ENCODE measurements at regions not wholly inside any gene's neighbourhood (a gene's known extent, or its start where the extent isn't known, plus 50 kb on each side); places are given as distances from the start of the nearest gene placed in this dataset.

DNA sequence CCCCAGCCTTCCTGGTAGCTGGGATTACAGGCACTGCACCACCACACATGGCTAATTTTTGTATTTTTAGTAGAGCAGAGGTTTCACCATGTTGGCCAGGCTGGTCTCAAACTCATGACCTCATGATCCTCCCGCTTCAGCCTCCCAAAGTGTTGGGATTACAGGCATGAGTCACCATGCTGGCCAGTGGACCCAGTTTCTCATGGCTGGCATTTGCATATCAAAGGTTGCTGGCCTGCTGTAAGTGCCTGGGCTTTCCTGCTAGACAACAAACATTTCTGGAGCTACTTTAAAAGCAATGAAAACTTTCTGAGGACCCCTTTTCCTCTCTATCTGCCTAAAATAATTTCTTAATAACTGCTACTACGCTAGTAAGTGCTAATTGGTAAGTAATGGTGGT, 228.2 kb downstream of the PCDH10 start:
- no peak overlapping the region for H3K4me3 ChIP-seq (replicated peaks in 1 of 3; ENCODE audit: insufficient read depth in 1 of 3, low read depth in 1 of 3, low read length in 3 of 3)
- no peaks in the 10 kb centered on the region for H3K4me1 ChIP-seq (ENCODE audit: control insufficient read depth, extremely low read depth, insufficient read depth, low read length)
- TF ChIP-seq FOS (IDR thresholded peaks at IDR 0.05; ENCODE audit: borderline replicate concordance, insufficient read depth, low read length) (no peak), JUN (IDR thresholded peaks at IDR 0.05; ENCODE audit: borderline replicate concordance, insufficient read depth, insufficient read length, low read depth) (peak; percentile 3)
- H4K20me1 ChIP-seq (replicated peaks; ENCODE audit: control insufficient read depth, extremely low read depth, insufficient read depth, low read length), result no peaks in the 10 kb centered on the region
- no peaks in the 10 kb centered on the region for H3K79me2 ChIP-seq (ENCODE audit: control insufficient read depth, insufficient read depth, low read length)
- H3K27ac ChIP-seq (ENCODE audit: insufficient read depth, low read depth, low read length), result no peak overlapping the region
- no peaks in the 10 kb centered on the region for H3K9me3 ChIP-seq (replicated peaks; ENCODE audit: control insufficient read depth, insufficient read depth, low read length)
- no peaks in the 10 kb centered on the region for H3K9me1 ChIP-seq (replicated peaks; ENCODE audit: control insufficient read depth, extremely low read depth, insufficient read depth, low read length)
- DNase-seq (ENCODE audit: low read depth, low spot score), result no peak
- H2AFZ ChIP-seq (ENCODE audit: low read depth, low read length), result no peak overlapping the region
- CTCF ChIA-PET, result no interaction called here
- BruUV-seq (replicated peaks), result no TSS peak
- no peaks in the 10 kb centered on the region for H3K36me3 ChIP-seq (ENCODE audit: control insufficient read depth in 2 of 2, extremely low read depth in 1 of 2, insufficient read depth in 2 of 2, low read length in 2 of 2)
- intact Hi-C loops (cut with micrococcal nuclease) (no loop called here), dilution Hi-C loops (cut with MboI; ENCODE audit: extremely low pct_ligation_motif_present, low sequenced_read_pairs) (no loop called here)
- H3K27me3 ChIP-seq (ENCODE audit: control insufficient read depth in 2 of 2, insufficient read depth in 2 of 2, low read length in 2 of 2), result no peaks in the 10 kb centered on the region
- no peak for FAIRE-seq
- no peak overlapping the region for H3K9ac ChIP-seq (replicated peaks; ENCODE audit: extremely low read depth, insufficient read depth, low read length)
- H3K4me2 ChIP-seq (ENCODE audit: insufficient read depth, low read length), result no peak overlapping the region
- POLR2A ChIA-PET, result no interaction called here

DNA sequence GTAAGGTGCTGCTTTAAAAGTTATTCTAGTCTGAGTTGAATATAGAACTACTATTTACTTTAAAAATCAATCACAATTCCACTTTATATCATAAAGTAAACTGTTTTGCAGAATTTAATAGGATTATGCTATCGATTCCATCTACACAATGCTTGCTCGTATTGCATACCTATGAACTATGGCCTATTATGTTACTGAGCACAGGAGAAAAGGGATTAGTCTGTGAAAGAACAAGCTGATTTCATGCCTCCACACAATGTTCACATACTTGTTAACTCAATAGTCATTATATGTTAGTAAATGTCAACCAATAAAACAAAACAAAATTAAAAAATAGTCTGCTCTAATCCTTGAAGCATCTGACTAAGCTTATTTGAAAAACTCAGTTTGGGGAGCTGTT, 223.6 kb downstream of the PCDH10 start:
- no peaks in the 10 kb centered on the region for H3K9me1 ChIP-seq (replicated peaks; ENCODE audit: control insufficient read depth, extremely low read depth, insufficient read depth, low read length)
- no peak overlapping the region for H3K4me3 ChIP-seq (replicated peaks in 1 of 3; ENCODE audit: insufficient read depth in 1 of 3, low read depth in 1 of 3, low read length in 3 of 3)
- CTCF ChIA-PET, result interaction anchor here (1.3 to 1.4 kb wide), 2 partner anchors 15 to 226 kb away, joined by 3 to 4 read pairs; no protein-coding TSS in a partner anchor
- dilution Hi-C loops (cut with MboI; ENCODE audit: extremely low pct_ligation_motif_present, low sequenced_read_pairs), result no loop called here
- H3K4me1 ChIP-seq (ENCODE audit: control insufficient read depth, extremely low read depth, insufficient read depth, low read length), result no peaks in the 10 kb centered on the region
- no peak overlapping the region for H3K4me2 ChIP-seq (ENCODE audit: insufficient read depth, low read length)
- no peak for TF ChIP-seq POLR2A (IDR thresholded peaks at IDR 0.05; ENCODE audit: low read depth, low read length)
- TF ChIP-seq, protein P1, sequence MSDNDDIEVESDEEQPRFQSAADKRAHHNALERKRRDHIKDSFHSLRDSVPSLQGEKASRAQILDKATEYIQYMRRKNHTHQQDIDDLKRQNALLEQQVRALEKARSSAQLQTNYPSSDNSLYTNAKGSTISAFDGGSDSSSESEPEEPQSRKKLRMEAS (IDR thresholded peaks at IDR 0.05; ENCODE audit: insufficient read depth, insufficient read length), result no peak
- TF ChIP-seq JUN (IDR thresholded peaks at IDR 0.05; ENCODE audit: borderline replicate concordance, insufficient read depth, insufficient read length, low read depth), result no peak
- no peak for TF ChIP-seq FOS (IDR thresholded peaks at IDR 0.05; ENCODE audit: borderline replicate concordance, insufficient read depth, low read length)
- no peak for TF ChIP-seq MYC (IDR thresholded peaks at IDR 0.05; ENCODE audit: low read depth, low read length)
- TF ChIP-seq, protein P2, sequence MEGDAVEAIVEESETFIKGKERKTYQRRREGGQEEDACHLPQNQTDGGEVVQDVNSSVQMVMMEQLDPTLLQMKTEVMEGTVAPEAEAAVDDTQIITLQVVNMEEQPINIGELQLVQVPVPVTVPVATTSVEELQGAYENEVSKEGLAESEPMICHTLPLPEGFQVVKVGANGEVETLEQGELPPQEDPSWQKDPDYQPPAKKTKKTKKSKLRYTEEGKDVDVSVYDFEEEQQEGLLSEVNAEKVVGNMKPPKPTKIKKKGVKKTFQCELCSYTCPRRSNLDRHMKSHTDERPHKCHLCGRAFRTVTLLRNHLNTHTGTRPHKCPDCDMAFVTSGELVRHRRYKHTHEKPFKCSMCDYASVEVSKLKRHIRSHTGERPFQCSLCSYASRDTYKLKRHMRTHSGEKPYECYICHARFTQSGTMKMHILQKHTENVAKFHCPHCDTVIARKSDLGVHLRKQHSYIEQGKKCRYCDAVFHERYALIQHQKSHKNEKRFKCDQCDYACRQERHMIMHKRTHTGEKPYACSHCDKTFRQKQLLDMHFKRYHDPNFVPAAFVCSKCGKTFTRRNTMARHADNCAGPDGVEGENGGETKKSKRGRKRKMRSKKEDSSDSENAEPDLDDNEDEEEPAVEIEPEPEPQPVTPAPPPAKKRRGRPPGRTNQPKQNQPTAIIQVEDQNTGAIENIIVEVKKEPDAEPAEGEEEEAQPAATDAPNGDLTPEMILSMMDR (IDR thresholded peaks at IDR 0.05; ENCODE audit: extremely low read depth in 1 of 2, insufficient read depth in 1 of 2, low read depth in 1 of 2, low read length in 2 of 2), result no peak
- no peak for TF ChIP-seq POLR2AphosphoS5 (IDR thresholded peaks at IDR 0.05; ENCODE audit: insufficient read depth, low read depth, low read length)
- TF ChIP-seq GATA2 (IDR thresholded peaks at IDR 0.05; ENCODE audit: insufficient read depth, insufficient read length, low read depth, low read length), result no peak
- TF ChIP-seq EZH2 (IDR thresholded peaks at IDR 0.05; ENCODE audit: borderline replicate concordance, low read depth, low read length, severe bottlenecking), result no peak
- no peaks in the 10 kb centered on the region for H4K20me1 ChIP-seq (replicated peaks; ENCODE audit: control insufficient read depth, extremely low read depth, insufficient read depth, low read length)
- no peak overlapping the region for H2AFZ ChIP-seq (ENCODE audit: low read depth, low read length)
- no TSS peak for BruUV-seq (replicated peaks)
- H3K27ac ChIP-seq (ENCODE audit: insufficient read depth, low read depth, low read length), result no peak overlapping the region
- H3K27me3 ChIP-seq (ENCODE audit: control insufficient read depth in 2 of 2, insufficient read depth in 2 of 2, low read length in 2 of 2), result no peaks in the 10 kb centered on the region
- H3K79me2 ChIP-seq (ENCODE audit: control insufficient read depth, insufficient read depth, low read length), result no peaks in the 10 kb centered on the region
- FAIRE-seq (no peak), DNase-seq (ENCODE audit: low read depth, low spot score) (no peak)
- no peak overlapping the region for H3K9ac ChIP-seq (replicated peaks; ENCODE audit: extremely low read depth, insufficient read depth, low read length)
- POLR2A ChIA-PET, result no interaction called here
- no peaks in the 10 kb centered on the region for H3K9me3 ChIP-seq (replicated peaks; ENCODE audit: control insufficient read depth, insufficient read depth, low read length)
- intact Hi-C loops (cut with micrococcal nuclease), result no loop called here
- no peaks in the 10 kb centered on the region for H3K36me3 ChIP-seq (ENCODE audit: control insufficient read depth in 2 of 2, extremely low read depth in 1 of 2, insufficient read depth in 2 of 2, low read length in 2 of 2)
